H1 (cell line): ENCODE measurements at regions not wholly inside any gene's neighbourhood (a gene's known extent, or its start where the extent isn't known, plus 50 kb on each side); places are given as distances from the start of the nearest gene placed in this dataset.

Experiments
- RFX5 ChIP-seq: IDR thresholded peaks from 2 replicates; pipeline ENCODE4 v1.6.1; 2011; ENCODE audit warnings: low read depth, low read length, improper control_type of control experiment, borderline replicate concordance
- TF ChIP-seq, protein P1 (sequence below): fragments of 300-600 bp; sonication (generic); IDR thresholded peaks from 2 replicates; pipeline ENCODE4 v1.7.1; 2012; ENCODE audit warnings: low read length, moderate library complexity, mild to moderate bottlenecking, inconsistent platforms; ENCODE audit not compliant: insufficient replicate concordance

DNA sequence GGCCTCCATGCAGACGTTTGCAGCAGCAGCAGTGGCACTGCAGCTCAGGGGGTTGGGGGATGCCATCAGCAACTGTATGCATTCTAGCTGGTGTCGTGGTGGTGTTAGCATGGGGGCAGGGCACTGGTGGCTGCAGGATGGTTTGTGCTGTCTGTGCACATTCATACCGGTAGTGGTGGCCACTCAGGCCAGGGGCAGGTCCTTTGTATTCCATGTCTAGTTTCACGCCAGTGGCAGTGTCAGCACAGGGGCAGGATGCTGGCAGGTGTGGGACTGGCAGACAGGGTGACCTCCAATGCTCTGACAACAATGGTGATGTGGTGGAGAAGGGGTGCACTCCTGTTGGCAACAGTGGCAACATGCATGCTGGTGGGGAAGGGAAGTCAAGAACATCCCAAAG, 194.2 kb upstream of the LRRC7 start (continued):
- TF ChIP-seq, protein P1, sequence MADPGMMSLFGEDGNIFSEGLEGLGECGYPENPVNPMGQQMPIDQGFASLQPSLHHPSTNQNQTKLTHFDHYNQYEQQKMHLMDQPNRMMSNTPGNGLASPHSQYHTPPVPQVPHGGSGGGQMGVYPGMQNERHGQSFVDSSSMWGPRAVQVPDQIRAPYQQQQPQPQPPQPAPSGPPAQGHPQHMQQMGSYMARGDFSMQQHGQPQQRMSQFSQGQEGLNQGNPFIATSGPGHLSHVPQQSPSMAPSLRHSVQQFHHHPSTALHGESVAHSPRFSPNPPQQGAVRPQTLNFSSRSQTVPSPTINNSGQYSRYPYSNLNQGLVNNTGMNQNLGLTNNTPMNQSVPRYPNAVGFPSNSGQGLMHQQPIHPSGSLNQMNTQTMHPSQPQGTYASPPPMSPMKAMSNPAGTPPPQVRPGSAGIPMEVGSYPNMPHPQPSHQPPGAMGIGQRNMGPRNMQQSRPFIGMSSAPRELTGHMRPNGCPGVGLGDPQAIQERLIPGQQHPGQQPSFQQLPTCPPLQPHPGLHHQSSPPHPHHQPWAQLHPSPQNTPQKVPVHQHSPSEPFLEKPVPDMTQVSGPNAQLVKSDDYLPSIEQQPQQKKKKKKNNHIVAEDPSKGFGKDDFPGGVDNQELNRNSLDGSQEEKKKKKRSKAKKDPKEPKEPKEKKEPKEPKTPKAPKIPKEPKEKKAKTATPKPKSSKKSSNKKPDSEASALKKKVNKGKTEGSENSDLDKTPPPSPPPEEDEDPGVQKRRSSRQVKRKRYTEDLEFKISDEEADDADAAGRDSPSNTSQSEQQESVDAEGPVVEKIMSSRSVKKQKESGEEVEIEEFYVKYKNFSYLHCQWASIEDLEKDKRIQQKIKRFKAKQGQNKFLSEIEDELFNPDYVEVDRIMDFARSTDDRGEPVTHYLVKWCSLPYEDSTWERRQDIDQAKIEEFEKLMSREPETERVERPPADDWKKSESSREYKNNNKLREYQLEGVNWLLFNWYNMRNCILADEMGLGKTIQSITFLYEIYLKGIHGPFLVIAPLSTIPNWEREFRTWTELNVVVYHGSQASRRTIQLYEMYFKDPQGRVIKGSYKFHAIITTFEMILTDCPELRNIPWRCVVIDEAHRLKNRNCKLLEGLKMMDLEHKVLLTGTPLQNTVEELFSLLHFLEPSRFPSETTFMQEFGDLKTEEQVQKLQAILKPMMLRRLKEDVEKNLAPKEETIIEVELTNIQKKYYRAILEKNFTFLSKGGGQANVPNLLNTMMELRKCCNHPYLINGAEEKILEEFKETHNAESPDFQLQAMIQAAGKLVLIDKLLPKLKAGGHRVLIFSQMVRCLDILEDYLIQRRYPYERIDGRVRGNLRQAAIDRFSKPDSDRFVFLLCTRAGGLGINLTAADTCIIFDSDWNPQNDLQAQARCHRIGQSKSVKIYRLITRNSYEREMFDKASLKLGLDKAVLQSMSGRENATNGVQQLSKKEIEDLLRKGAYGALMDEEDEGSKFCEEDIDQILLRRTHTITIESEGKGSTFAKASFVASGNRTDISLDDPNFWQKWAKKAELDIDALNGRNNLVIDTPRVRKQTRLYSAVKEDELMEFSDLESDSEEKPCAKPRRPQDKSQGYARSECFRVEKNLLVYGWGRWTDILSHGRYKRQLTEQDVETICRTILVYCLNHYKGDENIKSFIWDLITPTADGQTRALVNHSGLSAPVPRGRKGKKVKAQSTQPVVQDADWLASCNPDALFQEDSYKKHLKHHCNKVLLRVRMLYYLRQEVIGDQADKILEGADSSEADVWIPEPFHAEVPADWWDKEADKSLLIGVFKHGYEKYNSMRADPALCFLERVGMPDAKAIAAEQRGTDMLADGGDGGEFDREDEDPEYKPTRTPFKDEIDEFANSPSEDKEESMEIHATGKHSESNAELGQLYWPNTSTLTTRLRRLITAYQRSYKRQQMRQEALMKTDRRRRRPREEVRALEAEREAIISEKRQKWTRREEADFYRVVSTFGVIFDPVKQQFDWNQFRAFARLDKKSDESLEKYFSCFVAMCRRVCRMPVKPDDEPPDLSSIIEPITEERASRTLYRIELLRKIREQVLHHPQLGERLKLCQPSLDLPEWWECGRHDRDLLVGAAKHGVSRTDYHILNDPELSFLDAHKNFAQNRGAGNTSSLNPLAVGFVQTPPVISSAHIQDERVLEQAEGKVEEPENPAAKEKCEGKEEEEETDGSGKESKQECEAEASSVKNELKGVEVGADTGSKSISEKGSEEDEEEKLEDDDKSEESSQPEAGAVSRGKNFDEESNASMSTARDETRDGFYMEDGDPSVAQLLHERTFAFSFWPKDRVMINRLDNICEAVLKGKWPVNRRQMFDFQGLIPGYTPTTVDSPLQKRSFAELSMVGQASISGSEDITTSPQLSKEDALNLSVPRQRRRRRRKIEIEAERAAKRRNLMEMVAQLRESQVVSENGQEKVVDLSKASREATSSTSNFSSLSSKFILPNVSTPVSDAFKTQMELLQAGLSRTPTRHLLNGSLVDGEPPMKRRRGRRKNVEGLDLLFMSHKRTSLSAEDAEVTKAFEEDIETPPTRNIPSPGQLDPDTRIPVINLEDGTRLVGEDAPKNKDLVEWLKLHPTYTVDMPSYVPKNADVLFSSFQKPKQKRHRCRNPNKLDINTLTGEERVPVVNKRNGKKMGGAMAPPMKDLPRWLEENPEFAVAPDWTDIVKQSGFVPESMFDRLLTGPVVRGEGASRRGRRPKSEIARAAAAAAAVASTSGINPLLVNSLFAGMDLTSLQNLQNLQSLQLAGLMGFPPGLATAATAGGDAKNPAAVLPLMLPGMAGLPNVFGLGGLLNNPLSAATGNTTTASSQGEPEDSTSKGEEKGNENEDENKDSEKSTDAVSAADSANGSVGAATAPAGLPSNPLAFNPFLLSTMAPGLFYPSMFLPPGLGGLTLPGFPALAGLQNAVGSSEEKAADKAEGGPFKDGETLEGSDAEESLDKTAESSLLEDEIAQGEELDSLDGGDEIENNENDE = no peak
- no peak for TF ChIP-seq RFX5
